Ovary (tissue), 3 donors: ENCODE measurements at regions not wholly inside any gene's neighbourhood (a gene's known extent, or its start where the extent isn't known, plus 50 kb on each side); places are given as distances from the start of the nearest gene placed in this dataset.

Source experiments
- EP300 ChIP-seq: sonication (generic); formaldehyde crosslinking; IDR thresholded peaks from one replicate; pipeline ENCODE4 v1.6.1; 2017; ENCODE audit warnings: antibody characterized with exemption
- POLR2A ChIP-seq: fragments of 450-650 bp; IDR thresholded peaks from one replicate; pipeline ENCODE4 v1.6.1; 2017; ENCODE audit warnings: antibody characterized with exemption, mild to moderate bottlenecking, moderate library complexity
- TF ChIP-seq, protein P1 (sequence below), 3 donors: fragments of 450-650 bp in 2 of 3; fragments of 200-600 bp in 1 of 3; IDR thresholded peaks; one replicate each; pipeline versions ENCODE4 v1.5.1 to v1.8.0; 2016 to 2022; ENCODE audit warnings: antibody characterized with exemption in 3 of 3, mild to moderate bottlenecking in 1 of 3
- donor health status: DM: no; HTN: no; CAD: no.

DNA sequence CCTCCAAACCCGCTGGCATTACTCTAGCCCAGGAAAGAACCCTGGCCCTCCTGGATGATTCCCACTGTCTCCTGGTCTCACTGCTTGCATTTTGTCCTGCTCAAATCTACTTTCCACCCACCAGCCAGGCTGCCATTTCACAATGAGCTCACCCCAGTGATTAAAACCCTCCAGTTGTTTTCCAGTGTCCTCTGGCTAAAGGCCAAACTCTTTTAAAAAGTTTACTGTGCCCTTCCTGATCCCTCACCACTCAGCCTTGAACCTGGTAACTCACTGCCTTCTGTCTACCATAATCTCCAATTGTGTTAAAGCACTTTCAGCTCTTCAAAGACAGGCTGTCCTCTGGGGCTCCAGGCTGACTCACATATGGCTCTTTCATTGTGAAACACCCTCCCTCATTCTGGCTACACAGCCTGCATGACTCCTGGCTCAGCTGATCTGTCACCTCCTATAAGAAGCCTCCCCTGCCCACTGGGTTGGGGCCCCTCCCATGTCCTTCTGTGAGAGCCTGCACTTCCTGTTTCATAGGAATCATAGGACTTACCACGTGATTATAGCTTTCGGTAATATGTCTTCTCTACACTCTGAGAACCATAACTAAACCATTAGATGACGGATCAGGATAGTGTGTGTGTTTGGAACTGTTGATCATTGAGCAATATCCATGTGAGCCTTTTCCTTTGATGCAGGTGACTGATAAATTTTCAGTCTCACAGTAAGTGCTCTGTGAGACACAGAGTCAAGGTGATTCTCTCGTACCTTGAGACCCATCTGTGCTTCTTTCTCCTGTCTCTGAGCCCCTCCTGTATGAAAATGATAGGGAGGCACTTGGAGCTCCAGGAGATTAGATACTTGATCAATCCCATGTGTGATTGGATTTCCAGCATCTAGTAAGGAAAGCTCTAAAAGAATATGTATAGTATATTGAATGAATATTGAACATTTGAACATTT, 590.8 kb upstream of the ID2 start:
- TF ChIP-seq, protein P1, sequence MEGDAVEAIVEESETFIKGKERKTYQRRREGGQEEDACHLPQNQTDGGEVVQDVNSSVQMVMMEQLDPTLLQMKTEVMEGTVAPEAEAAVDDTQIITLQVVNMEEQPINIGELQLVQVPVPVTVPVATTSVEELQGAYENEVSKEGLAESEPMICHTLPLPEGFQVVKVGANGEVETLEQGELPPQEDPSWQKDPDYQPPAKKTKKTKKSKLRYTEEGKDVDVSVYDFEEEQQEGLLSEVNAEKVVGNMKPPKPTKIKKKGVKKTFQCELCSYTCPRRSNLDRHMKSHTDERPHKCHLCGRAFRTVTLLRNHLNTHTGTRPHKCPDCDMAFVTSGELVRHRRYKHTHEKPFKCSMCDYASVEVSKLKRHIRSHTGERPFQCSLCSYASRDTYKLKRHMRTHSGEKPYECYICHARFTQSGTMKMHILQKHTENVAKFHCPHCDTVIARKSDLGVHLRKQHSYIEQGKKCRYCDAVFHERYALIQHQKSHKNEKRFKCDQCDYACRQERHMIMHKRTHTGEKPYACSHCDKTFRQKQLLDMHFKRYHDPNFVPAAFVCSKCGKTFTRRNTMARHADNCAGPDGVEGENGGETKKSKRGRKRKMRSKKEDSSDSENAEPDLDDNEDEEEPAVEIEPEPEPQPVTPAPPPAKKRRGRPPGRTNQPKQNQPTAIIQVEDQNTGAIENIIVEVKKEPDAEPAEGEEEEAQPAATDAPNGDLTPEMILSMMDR (IDR thresholded peaks at IDR 0.05), result no peak
- no peak for TF ChIP-seq POLR2A
- TF ChIP-seq EP300, result no peak
